ENCODE measurements at regions not wholly inside any gene's neighbourhood (a gene's known extent, or its start where the extent isn't known, plus 50 kb on each side); places are given as distances from the start of the nearest gene placed in this dataset.

- no peak for TF ChIP-seq CTCF (IDR thresholded peaks at IDR 0.05)
- TF ChIP-seq POLR2A (IDR thresholded peaks at IDR 0.05), result no peak
Measured at GRCh38 chr5:79923431-79923830, 67.6 kb downstream of the MTX3 start.

Measured in adrenal gland (tissue), 5 donors.